GM12892 (cell line): ENCODE measurements at regions not wholly inside any gene's neighbourhood (a gene's known extent, or its start where the extent isn't known, plus 50 kb on each side); places are given as distances from the start of the nearest gene placed in this dataset.

Experiments used
- POLR2A ChIP-seq: IDR thresholded peaks from 2 replicates; pipeline ENCODE4 v1.6.1; 2011; ENCODE audit warnings: low read depth, low read length, control low read depth
- TAF1 ChIP-seq: IDR thresholded peaks from 2 replicates; pipeline ENCODE4 v1.6.1; 2011; ENCODE audit warnings: low read depth, mild to moderate bottlenecking, control low read depth, low read length, borderline replicate concordance

DNA sequence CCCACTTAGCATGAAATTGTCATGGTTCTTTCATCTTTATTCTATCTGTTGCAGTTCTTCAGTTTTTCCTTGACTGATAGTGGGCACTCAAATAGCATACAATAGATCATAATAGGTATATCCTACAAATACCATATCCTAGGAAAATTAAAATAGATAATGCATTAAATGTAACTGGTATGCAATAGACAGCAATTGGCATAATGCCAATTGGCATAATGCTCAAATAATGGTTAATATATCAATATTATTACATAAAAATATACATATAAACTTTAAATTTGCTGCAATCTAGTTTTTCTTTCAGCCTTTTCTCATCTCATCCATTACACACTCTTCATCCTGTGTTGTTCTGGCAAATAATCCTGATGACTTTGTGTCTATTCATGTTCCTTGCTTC lies 814.6 kb upstream of the TMPRSS15 start:
- TF ChIP-seq POLR2A, result no peak
- TF ChIP-seq TAF1, result no peak
